K562 (cell line): ENCODE measurements at regions not wholly inside any gene's neighbourhood (a gene's known extent, or its start where the extent isn't known, plus 50 kb on each side); places are given as distances from the start of the nearest gene placed in this dataset.

ENCODE experiments used
- ATAC-seq: fragments of 200-7000 bp; cut with Tn5 transposase; 3 replicates; pipeline ENCODE4 v1.9.1; 2020; ENCODE audit warnings: moderate library complexity
- BruUV-seq: library from RNA; stranded (reverse); fragments of 400-500 nt; replicated peaks from 2 replicates; lab custom pipeline; 2021; lab: Mats Ljungman, UMichigan
- CTCF ChIA-PET: fragments of 300-600 bp; formaldehyde crosslinking; extraction: SDS; loops from one replicate; lab custom pipeline; 2021; ENCODE audit warnings: low intra/inter-chr PET ratio; lab: Yijun Ruan, JAX
- POLR2A ChIA-PET: fragments of 300-600, 350-650 bp; sonication (Branson Sonifier 250); formaldehyde crosslinking; extraction: SDS; loops from one replicate; lab custom pipeline; 2021; ENCODE audit warnings: antibody characterized with exemption, inconsistent platforms; lab: Yijun Ruan, JAX
- DNase-seq, 4 experiments: peaks; one replicate each; pipeline versions ENCODE4 v3.0.0 to v3.0.0-alpha.2; 2011 to 2018; ENCODE audit warnings: low spot score in 3 of 4, mixed read lengths in 3 of 4; ENCODE audit errors: extremely low read depth in 1 of 4
- FAIRE-seq: peaks from 2 replicates; lab custom pipeline; 2011; peaks lifted over from hg19 to GRCh38; lab: Jason Lieb, UNC
- H2AFZ ChIP-seq: 2 replicates; pipeline ENCODE4 v1.6.0; 2011; ENCODE audit warnings: low read depth, low read length, control low read depth, inconsistent platforms
- H3K27ac ChIP-seq: fragments of 200-600 bp; 3 replicates; pipeline ENCODE4 v1.8.0; 2011; ENCODE audit warnings: low read depth, mild to moderate bottlenecking, control low read depth, inconsistent platforms, low read length, moderate library complexity, mixed read lengths; ENCODE audit errors: extremely low read depth
- H3K27me3 ChIP-seq, 2 experiments: fragments of 300-600 bp in 1 of 2; 2 replicates in 1 of 2; 3 replicates in 1 of 2; pipeline versions ENCODE4 v1.6.0 to v1.8.0; 2011; ENCODE audit warnings: inconsistent platforms in 2 of 2, low read length in 2 of 2, mild to moderate bottlenecking in 1 of 2, mixed read lengths in 1 of 2, moderate library complexity in 1 of 2; ENCODE audit not compliant: control insufficient read depth in 2 of 2, insufficient read depth in 2 of 2
- H3K36me3 ChIP-seq: fragments of 300-600 bp; 3 replicates; pipeline ENCODE4 v1.8.0; 2011; ENCODE audit warnings: mild to moderate bottlenecking, low read length, inconsistent platforms; ENCODE audit not compliant: control insufficient read depth, insufficient read depth
- H3K4me1 ChIP-seq, 2 experiments: fragments of 200-600 bp in 1 of 2; replicated peaks in 1 of 2; 2 replicates in 1 of 2; 3 replicates in 1 of 2; pipeline versions ENCODE4 v1.5.1 to v1.8.0; 2011; ENCODE audit warnings: inconsistent platforms in 2 of 2, low read length in 2 of 2, mild to moderate bottlenecking in 1 of 2, mixed read lengths in 1 of 2, moderate library complexity in 1 of 2; ENCODE audit not compliant: control insufficient read depth in 2 of 2, insufficient read depth in 2 of 2
- H3K4me2 ChIP-seq: 2 replicates; pipeline ENCODE4 v1.6.1; 2011; ENCODE audit warnings: low read length, control low read depth, inconsistent platforms, mixed read lengths; ENCODE audit not compliant: insufficient read depth
- H3K4me3 ChIP-seq: fragments of 200-600 bp; sonication (generic), shearing (Covaris generic); 2 replicates; pipeline ENCODE4 v1.5.1; 2016; ENCODE audit warnings: control low read depth, inconsistent platforms
- H3K79me2 ChIP-seq: fragments of 200-600 bp; 3 replicates; pipeline ENCODE4 v1.8.0; 2011; ENCODE audit warnings: low read length, inconsistent platforms; ENCODE audit not compliant: control insufficient read depth, insufficient read depth
- H3K9ac ChIP-seq, 2 experiments: 2 replicates each; pipeline versions ENCODE4 v1.6.0 to v1.6.1; 2011; ENCODE audit warnings: low read depth in 2 of 2, low read length in 2 of 2, control low read depth in 1 of 2, inconsistent platforms in 1 of 2, mild to moderate bottlenecking in 1 of 2, mixed read lengths in 1 of 2; ENCODE audit not compliant: insufficient read depth in 1 of 2
- H3K9me1 ChIP-seq: one replicate; pipeline ENCODE4 v1.6.0; 2011; ENCODE audit warnings: inconsistent platforms, mild to moderate bottlenecking, low read length, moderate library complexity; ENCODE audit not compliant: control insufficient read depth, insufficient read depth
- H3K9me3 ChIP-seq: replicated peaks from 2 replicates; pipeline ENCODE4 v1.5.1; 2011; ENCODE audit warnings: low read depth, low read length, inconsistent platforms; ENCODE audit not compliant: control insufficient read depth, insufficient read depth
- H4K20me1 ChIP-seq: replicated peaks from 2 replicates; pipeline ENCODE4 v1.6.1; 2011; ENCODE audit warnings: low read length, inconsistent platforms, mixed read lengths; ENCODE audit not compliant: control insufficient read depth, insufficient read depth
- ASH1L ChIP-seq: fragments of 450-650 bp; IDR thresholded peaks from 2 replicates; pipeline ENCODE4 v1.6.1; 2018; ENCODE audit warnings: borderline replicate concordance, mild to moderate bottlenecking, low read depth; ENCODE audit not compliant: partially characterized antibody
- ESRRB ChIP-seq: fragments of 250-450 bp; sonication (Bioruptor Pico); IDR thresholded peaks from 2 replicates; pipeline ENCODE4 v1.5.0; 2020; ENCODE audit warnings: mild to moderate bottlenecking, moderate library complexity, borderline replicate concordance
- KLF13 ChIP-seq: fragments of 450-650 bp; IDR thresholded peaks from 2 replicates; pipeline ENCODE4 v1.6.1; 2016; ENCODE audit warnings: missing genetic modification characterization, low read depth, mild to moderate bottlenecking, missing compliant biosample characterization, moderate library complexity, borderline replicate concordance
- MEF2D ChIP-seq: conservative IDR thresholded peaks from 2 replicates; pipeline ENCODE4 v1.6.1; 2016; ENCODE audit warnings: low read depth, missing genetic modification characterization, missing compliant biosample characterization
- ZKSCAN1 ChIP-seq: fragments of 150-350 bp; IDR thresholded peaks from 2 replicates; pipeline ENCODE4 v1.6.1; 2016; ENCODE audit warnings: low read depth, low read length
- ZNF764 ChIP-seq: fragments of 250-450 bp; sonication (Bioruptor Pico); IDR thresholded peaks from 2 replicates; pipeline ENCODE4 v1.4.0; 2020; ENCODE audit warnings: low read depth, mild to moderate bottlenecking, moderate library complexity
- ZNF766 ChIP-seq: fragments of 200-800 bp; sonication (Bioruptor generic); conservative IDR thresholded peaks from 2 replicates; pipeline ENCODE4 v1.6.1; 2016; ENCODE audit warnings: missing genetic modification characterization, missing compliant biosample characterization
- WGBS: fragments of 100-300 bp; shearing (Covaris generic); methylation state at CpG from one replicate; pipeline ENCODE4 v1.1.6; 2016; ENCODE audit warnings: low coverage, mixed read lengths; ENCODE audit not compliant: insufficient coverage; ENCODE audit errors: missing lambda C conversion rate; 5-methylcytosine and 5-hydroxymethylcytosine counted together
- in situ Hi-C: fragments of 300-500 bp; cut with MboI; formaldehyde crosslinking; loops from 4 replicates; pipeline ENCODE4 v1.15.0; 2018; ENCODE audit warnings: inconsistent platforms, mixed read lengths
- intact Hi-C: fragments of 100-400 bp; cut with micrococcal nuclease; formaldehyde crosslinking; loops from 2 replicates; pipeline ENCODE4 v1.14.2; 2022
- TF ChIP-seq, protein P1 (sequence below), 3 experiments: IDR thresholded peaks in 2 of 3; conservative IDR thresholded peaks in 1 of 3; 2 replicates each; pipeline ENCODE4 v1.5.1; 2011 to 2012; ENCODE audit warnings: low read length in 3 of 3, mild to moderate bottlenecking in 3 of 3, control low read depth in 2 of 3, improper control_type of control experiment in 1 of 3, inconsistent platforms in 1 of 3, low read depth in 1 of 3, mixed read lengths in 1 of 3, moderate library complexity in 1 of 3; ENCODE audit not compliant: insufficient read depth in 2 of 3
- TF ChIP-seq, protein P2 (sequence below): sonication (generic); formaldehyde crosslinking; IDR thresholded peaks from 2 replicates; pipeline ENCODE4 v1.8.0; 2022; ENCODE audit warnings: mild to moderate bottlenecking, low read depth, missing genetic modification reagents
- TF ChIP-seq, protein P3 (sequence below): IDR thresholded peaks from 3 replicates; pipeline ENCODE4 v1.6.1; 2011; ENCODE audit warnings: borderline replicate concordance, mild to moderate bottlenecking, moderate library complexity; ENCODE audit not compliant: insufficient read length; ENCODE audit errors: extremely low read depth
- TF ChIP-seq, protein P4 (sequence below): fragments of 450-650 bp; IDR thresholded peaks from one replicate; pipeline ENCODE4 v1.6.1; 2018; ENCODE audit warnings: mild to moderate bottlenecking, moderate library complexity; ENCODE audit not compliant: partially characterized antibody
- TF ChIP-seq, protein P5 (sequence below): sonication (generic); IDR thresholded peaks from 2 replicates; pipeline ENCODE4 v1.6.1; 2016

DNA sequence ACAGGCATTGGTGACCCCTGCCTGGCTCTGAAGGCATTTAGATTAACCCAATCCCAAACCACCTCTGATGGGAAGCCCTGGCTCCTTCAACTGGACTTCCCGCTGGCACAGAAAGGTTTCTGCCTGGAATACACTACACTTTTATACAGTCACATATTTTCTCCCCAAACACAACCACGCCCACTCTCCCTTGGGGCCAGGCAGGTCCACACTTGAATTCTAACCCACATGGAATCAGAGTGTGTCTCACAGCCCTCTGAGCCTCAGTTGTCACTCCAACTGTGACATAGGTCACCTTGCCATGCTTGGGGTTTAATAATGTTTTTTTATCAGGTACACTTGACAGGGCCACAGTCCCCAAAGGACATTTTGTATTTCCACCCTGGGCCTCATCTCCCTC, 368.6 kb downstream of the BCL11B start:
- CTCF ChIA-PET: no interaction called here
- BruUV-seq: no TSS peak
- TF ChIP-seq, protein P1, sequence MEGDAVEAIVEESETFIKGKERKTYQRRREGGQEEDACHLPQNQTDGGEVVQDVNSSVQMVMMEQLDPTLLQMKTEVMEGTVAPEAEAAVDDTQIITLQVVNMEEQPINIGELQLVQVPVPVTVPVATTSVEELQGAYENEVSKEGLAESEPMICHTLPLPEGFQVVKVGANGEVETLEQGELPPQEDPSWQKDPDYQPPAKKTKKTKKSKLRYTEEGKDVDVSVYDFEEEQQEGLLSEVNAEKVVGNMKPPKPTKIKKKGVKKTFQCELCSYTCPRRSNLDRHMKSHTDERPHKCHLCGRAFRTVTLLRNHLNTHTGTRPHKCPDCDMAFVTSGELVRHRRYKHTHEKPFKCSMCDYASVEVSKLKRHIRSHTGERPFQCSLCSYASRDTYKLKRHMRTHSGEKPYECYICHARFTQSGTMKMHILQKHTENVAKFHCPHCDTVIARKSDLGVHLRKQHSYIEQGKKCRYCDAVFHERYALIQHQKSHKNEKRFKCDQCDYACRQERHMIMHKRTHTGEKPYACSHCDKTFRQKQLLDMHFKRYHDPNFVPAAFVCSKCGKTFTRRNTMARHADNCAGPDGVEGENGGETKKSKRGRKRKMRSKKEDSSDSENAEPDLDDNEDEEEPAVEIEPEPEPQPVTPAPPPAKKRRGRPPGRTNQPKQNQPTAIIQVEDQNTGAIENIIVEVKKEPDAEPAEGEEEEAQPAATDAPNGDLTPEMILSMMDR (IDR thresholded peaks at IDR 0.05 in 2 of 3, conservative IDR thresholded peaks at IDR 0.05 in 1 of 3; ENCODE audit: insufficient read depth in 2 of 3, low read depth in 1 of 3, low read length in 3 of 3): no peak
- TF ChIP-seq ZNF766 (no peak), KLF13 (tag) (no peak), MEF2D (tag) (no peak), ZKSCAN1 (no peak), ESRRB (CRISPR knock-in tag) (no peak), ASH1L (no peak), ZNF764 (CRISPR knock-in tag) (no peak)
- TF ChIP-seq, protein P2, sequence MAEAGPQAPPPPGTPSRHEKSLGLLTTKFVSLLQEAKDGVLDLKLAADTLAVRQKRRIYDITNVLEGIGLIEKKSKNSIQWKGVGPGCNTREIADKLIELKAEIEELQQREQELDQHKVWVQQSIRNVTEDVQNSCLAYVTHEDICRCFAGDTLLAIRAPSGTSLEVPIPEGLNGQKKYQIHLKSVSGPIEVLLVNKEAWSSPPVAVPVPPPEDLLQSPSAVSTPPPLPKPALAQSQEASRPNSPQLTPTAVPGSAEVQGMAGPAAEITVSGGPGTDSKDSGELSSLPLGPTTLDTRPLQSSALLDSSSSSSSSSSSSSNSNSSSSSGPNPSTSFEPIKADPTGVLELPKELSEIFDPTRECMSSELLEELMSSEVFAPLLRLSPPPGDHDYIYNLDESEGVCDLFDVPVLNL: no peak
- TF ChIP-seq, protein P3, sequence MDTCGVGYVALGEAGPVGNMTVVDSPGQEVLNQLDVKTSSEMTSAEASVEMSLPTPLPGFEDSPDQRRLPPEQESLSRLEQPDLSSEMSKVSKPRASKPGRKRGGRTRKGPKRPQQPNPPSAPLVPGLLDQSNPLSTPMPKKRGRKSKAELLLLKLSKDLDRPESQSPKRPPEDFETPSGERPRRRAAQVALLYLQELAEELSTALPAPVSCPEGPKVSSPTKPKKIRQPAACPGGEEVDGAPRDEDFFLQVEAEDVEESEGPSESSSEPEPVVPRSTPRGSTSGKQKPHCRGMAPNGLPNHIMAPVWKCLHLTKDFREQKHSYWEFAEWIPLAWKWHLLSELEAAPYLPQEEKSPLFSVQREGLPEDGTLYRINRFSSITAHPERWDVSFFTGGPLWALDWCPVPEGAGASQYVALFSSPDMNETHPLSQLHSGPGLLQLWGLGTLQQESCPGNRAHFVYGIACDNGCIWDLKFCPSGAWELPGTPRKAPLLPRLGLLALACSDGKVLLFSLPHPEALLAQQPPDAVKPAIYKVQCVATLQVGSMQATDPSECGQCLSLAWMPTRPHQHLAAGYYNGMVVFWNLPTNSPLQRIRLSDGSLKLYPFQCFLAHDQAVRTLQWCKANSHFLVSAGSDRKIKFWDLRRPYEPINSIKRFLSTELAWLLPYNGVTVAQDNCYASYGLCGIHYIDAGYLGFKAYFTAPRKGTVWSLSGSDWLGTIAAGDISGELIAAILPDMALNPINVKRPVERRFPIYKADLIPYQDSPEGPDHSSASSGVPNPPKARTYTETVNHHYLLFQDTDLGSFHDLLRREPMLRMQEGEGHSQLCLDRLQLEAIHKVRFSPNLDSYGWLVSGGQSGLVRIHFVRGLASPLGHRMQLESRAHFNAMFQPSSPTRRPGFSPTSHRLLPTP: no peak
- TF ChIP-seq, protein P4, sequence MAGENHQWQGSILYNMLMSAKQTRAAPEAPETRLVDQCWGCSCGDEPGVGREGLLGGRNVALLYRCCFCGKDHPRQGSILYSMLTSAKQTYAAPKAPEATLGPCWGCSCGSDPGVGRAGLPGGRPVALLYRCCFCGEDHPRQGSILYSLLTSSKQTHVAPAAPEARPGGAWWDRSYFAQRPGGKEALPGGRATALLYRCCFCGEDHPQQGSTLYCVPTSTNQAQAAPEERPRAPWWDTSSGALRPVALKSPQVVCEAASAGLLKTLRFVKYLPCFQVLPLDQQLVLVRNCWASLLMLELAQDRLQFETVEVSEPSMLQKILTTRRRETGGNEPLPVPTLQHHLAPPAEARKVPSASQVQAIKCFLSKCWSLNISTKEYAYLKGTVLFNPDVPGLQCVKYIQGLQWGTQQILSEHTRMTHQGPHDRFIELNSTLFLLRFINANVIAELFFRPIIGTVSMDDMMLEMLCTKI: no peak
- TF ChIP-seq, protein P5, sequence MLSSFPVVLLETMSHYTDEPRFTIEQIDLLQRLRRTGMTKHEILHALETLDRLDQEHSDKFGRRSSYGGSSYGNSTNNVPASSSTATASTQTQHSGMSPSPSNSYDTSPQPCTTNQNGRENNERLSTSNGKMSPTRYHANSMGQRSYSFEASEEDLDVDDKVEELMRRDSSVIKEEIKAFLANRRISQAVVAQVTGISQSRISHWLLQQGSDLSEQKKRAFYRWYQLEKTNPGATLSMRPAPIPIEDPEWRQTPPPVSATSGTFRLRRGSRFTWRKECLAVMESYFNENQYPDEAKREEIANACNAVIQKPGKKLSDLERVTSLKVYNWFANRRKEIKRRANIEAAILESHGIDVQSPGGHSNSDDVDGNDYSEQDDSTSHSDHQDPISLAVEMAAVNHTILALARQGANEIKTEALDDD: no peak

More for the DNA sequence above, 368.6 kb downstream of the BCL11B start:
- intact Hi-C loops: no loop called here
- in situ Hi-C loops: no loop called here
- no peak overlapping the region for H3K4me3 ChIP-seq
- H3K9me3 ChIP-seq: no peaks in the 10 kb centered on the region
- no peak for FAIRE-seq
- no peaks in the 10 kb centered on the region for H4K20me1 ChIP-seq
- peaks cover 0 to 7% of the 10 kb centered on the region in 2 experiments; a peak in 1 of 5 replicates for H3K27me3 ChIP-seq
- DNase-seq: no peak
- H3K79me2 ChIP-seq: no peaks in the 10 kb centered on the region
- no peaks in the 10 kb centered on the region for H3K36me3 ChIP-seq
- POLR2A ChIA-PET: no interaction called here
- 6% methylated on average over 2 of the region's 2 CpGs for WGBS
- H3K9ac ChIP-seq: no peak overlapping the region
- H3K4me2 ChIP-seq: no peak overlapping the region
- H3K9me1 ChIP-seq: no peaks in the 10 kb centered on the region
- no peak overlapping the region for H2AFZ ChIP-seq
- ATAC-seq: no peak
- no peak overlapping the region for H3K27ac ChIP-seq
- H3K4me1 ChIP-seq: no peaks in the 10 kb centered on the region
